ENCODE measurements at regions not wholly inside any gene's neighbourhood (a gene's known extent, or its start where the extent isn't known, plus 50 kb on each side); places are given as distances from the start of the nearest gene placed in this dataset.

GRCh38 chr7:8893775-8894174 lies 460.4 kb downstream of the NXPH1 start:
- no peak for TF ChIP-seq MXI1 (IDR thresholded peaks at IDR 0.05; ENCODE audit: borderline replicate concordance, low read depth, low read length)
- no peak for TF ChIP-seq CTCF (conservative IDR thresholded peaks at IDR 0.05; ENCODE audit: low read depth, low read length)
- no peak for TF ChIP-seq SMC3 (IDR thresholded peaks at IDR 0.05; ENCODE audit: low read depth, low read length)
- TF ChIP-seq MAFK (IDR thresholded peaks at IDR 0.05; ENCODE audit: low read depth, low read length): no peak
- TF ChIP-seq NFE2L2 (IDR thresholded peaks at IDR 0.05; ENCODE audit: low read depth, low read length): no peak
- TF ChIP-seq ELK1 (IDR thresholded peaks at IDR 0.05; ENCODE audit: borderline replicate concordance, low read depth, low read length): no peak
- no peak for TF ChIP-seq POLR2A (IDR thresholded peaks at IDR 0.05; ENCODE audit: low read depth, low read length)
- TF ChIP-seq CHD1 (IDR thresholded peaks at IDR 0.05; ENCODE audit: low read depth, low read length): no peak
- ChIA-PET POLR2A (ENCODE audit: unreplicated experiment) (no interaction called here), CTCF (no interaction called here)
- WGBS, 2 experiments (ENCODE audit: extremely low coverage in 2 of 2, insufficient read length in 1 of 2): no CpG with 5 or more reads among the region's 2 CpGs
- DNase-seq: no peak
- Histone ChIP-seq H3K56ac (ENCODE audit: extremely low read depth, insufficient read depth, low read length) (no peak overlapping the region), H2BK15ac (ENCODE audit: low read depth, low read length) (no peak overlapping the region), H3K23ac (ENCODE audit: low read depth, low read length) (no peak overlapping the region), H3K27me3 (ENCODE audit: control insufficient read depth, insufficient read depth, low read length) (no peaks in the 10 kb centered on the region), H3K4me2 (ENCODE audit: low read depth, low read length) (no peak overlapping the region), H3K79me1 (ENCODE audit: low read depth in 1 of 2, low read length in 2 of 2) (no peaks in the 10 kb centered on the region), H2BK20ac (ENCODE audit: low read depth, low read length) (no peak overlapping the region), H3K9ac (ENCODE audit: low read depth, low read length) (no peak overlapping the region), H2AK5ac (ENCODE audit: low read depth, low read length) (no peak overlapping the region), H3K4me1 (ENCODE audit: control insufficient read depth, insufficient read depth, low read length) (no peaks in the 10 kb centered on the region), H2BK5ac (ENCODE audit: low read depth, low read length, poor library complexity, severe bottlenecking) (no peak overlapping the region), H4K8ac (ENCODE audit: low read depth in 2 of 2, low read length in 2 of 2) (no peak overlapping the region), H3K9me3 (ENCODE audit: control insufficient read depth, insufficient read depth, low read length) (peaks cover 3% of the 10 kb centered on the region; the same call in 1 of the 2 replicates), H2AK9ac (replicated peaks; ENCODE audit: low read depth, low read length, poor library complexity) (no peak overlapping the region), H4K91ac (ENCODE audit: insufficient read depth, low read depth, low read length) (no peak overlapping the region), H3K18ac (ENCODE audit: low read depth, low read length) (no peak overlapping the region), H3K14ac (replicated peaks; ENCODE audit: low read depth, low read length) (no peak overlapping the region), H3K27ac (ENCODE audit: insufficient read depth, low read length) (no peak overlapping the region), H2AFZ (replicated peaks; ENCODE audit: low read length, poor library complexity) (no peak overlapping the region), H4K5ac (ENCODE audit: low read depth, low read length) (no peak overlapping the region), H2BK120ac (ENCODE audit: low read depth, low read length) (no peak overlapping the region), H3K4me3 (ENCODE audit: insufficient read depth, low read depth, low read length) (no peak overlapping the region), H3K9me1 (ENCODE audit: insufficient read depth, low read length) (no peaks in the 10 kb centered on the region), H4K20me1 (ENCODE audit: insufficient read depth, low read length) (no peaks in the 10 kb centered on the region), H3K36me3 (ENCODE audit: control insufficient read depth, insufficient read depth, low read length) (no peaks in the 10 kb centered on the region), H3K4ac (ENCODE audit: low read depth, low read length) (no peak overlapping the region)
- in situ Hi-C loops (cut with MboI; ENCODE audit: low sequenced_read_pairs): no loop called here
- no TSS peak for BruUV-seq (replicated peaks)
- intact Hi-C loops (cut with micrococcal nuclease): no loop called here
- dilution Hi-C loops (cut with HindIII; ENCODE audit: low sequenced_read_pairs, unreplicated experiment): no loop called here
- no peak for ATAC-seq (ENCODE audit: low read depth)

All from IMR-90 (cell line).